HG02798 (cell line): ENCODE measurements at regions not wholly inside any gene's neighbourhood (a gene's known extent, or its start where the extent isn't known, plus 50 kb on each side); places are given as distances from the start of the nearest gene placed in this dataset.
"Not testable (repeated sequence)": the region's sequence is repeated elsewhere in the genome, so short reads cannot be mapped to it uniquely, and the experiment has no call there.

Source experiments
- ATAC-seq: cut with Tn5 transposase; IDR thresholded peaks from one replicate; pipeline ENCODE4 v1.9.1; 2021; ENCODE audit warnings: mild to moderate bottlenecking; ENCODE audit not compliant: unreplicated experiment, poor library complexity

DNA sequence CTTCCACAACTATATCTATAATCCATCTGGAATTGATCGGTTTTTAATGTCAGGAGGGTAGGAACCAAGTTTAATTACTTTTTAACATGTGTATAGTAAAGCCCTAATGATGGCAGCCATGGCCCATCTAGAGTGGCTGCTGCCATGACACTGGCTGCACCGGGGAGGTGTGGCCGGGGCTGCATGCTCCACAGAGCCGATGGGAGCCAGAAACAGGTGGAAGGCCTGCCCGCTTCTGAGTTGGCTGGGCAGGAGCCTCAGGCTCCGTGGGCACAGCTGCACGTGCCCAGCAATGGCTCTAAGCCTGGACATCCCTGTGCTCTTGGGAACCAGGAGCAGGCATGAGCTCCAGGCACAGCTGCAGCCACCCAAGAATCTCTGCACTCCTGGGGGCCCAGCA is 73.0 kb downstream of the GBP6 start:
- ATAC-seq: no peak

- not testable (repeated sequence) for ATAC-seq
These were observed 74.4 kb downstream of the GBP6 start for GRCh38 chr1:89438301-89438700.

GRCh38 chr1:89440911-89441310 is 77.1 kb downstream of the GBP6 start:
- ATAC-seq: no peak

DNA sequence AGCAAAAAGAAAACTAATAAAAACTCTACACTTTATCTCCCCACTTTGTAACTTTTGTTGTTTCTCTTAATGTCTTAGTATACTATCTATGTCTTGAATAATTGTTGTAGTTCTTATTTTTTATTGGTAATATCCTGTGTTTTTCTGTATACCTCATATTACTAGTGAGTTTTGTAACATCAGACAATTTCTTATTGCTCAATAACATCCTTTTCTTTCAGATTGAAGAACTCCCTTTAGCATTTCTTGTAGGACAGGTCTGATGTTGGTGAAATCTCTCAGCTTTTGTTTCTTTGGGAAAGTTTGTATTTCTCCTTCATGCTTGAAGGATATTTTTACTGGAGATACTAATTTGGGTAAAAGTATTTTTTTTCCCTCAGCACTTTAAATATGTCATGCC is 79.8 kb upstream of the LRRC8B start:
- ATAC-seq: no peak

GRCh38 chr1:89451011-89451410 is 73.6 kb upstream of the LRRC8B start:
- ATAC-seq: no peak

GRCh38 chr1:89453123-89453972 is 71.3 kb upstream of the LRRC8B start:
- ATAC-seq: no peak

DNA sequence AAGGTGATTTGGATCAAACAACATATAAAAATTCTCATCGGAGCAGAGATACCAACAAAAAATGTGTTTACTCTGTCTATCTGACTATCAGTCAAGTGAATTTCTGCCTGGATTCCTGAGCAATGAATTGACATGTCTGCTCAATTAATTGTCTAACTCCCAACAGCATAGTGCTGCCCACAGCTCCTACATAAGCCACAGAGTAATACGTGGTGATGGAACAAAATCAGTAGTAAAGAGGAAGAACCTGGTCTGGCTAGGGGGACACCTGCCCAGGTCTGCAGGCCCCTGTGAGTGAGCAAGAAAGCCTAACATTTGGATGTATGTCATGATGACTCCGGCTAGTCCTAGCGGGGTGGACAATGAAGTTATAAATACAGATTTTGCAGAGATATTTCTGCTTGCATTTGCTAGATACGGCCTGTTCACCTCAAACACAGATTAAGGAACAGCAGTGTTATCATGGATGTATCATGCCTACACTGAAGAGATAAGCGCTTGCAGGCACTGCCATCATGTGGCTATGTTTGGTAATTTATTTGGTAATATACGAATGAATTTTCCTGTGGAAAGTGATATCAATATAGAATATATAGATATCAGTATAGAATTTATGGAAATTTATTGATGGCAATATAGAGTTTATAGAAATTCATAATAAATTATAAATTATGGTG is 69.6 kb upstream of the LRRC8B start:
- no peak for ATAC-seq

DNA sequence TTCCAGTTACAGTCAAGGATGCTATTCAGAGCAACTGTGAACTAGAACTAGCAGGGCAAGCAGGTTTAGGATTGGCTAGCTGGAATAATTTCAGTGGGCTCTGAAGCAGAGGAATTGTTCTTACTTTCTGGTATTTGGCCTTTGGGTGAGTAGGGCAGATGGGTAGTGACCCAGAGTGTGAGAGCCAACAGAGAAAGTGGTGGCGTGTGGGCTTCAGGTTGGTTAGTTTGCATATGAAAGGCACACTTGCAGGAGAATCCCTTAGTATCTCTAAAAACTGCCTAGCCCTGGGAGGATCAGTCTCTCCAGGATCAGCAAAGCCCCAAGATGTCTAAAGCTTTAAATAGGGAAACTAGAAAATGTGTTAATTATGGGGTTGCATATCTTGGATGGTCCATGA is 67.6 kb upstream of the LRRC8B start:
- ATAC-seq: no peak

- no peak for ATAC-seq
These were observed 65.5 kb upstream of the LRRC8B start for GRCh38 chr1:89459081-89459480.

- no peak for ATAC-seq
These were observed 64.3 kb upstream of the LRRC8B start for GRCh38 chr1:89460325-89460724.

- ATAC-seq: no peak
These were observed 62.4 kb upstream of the LRRC8B start for GRCh38 chr1:89462250-89462649.

DNA sequence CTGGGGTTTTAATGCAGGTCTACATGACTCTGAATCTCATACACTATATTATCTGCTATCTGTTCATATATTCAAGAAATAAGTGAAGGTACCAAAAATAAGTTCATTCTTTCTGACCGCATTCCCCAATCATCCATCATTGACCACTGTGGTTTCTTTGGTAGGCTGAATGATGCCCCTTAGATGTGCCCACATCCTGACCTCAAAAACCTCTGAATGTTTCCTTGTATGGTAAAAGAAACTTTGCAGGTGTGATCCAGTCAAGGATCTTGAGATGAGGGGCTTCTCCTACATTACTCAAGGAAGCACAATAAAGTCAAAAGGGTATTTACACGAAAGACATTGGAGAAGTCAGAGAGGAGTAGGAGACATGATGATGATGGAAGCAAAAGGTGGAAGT is 60.6 kb upstream of the LRRC8B start:
- ATAC-seq: no peak

DNA sequence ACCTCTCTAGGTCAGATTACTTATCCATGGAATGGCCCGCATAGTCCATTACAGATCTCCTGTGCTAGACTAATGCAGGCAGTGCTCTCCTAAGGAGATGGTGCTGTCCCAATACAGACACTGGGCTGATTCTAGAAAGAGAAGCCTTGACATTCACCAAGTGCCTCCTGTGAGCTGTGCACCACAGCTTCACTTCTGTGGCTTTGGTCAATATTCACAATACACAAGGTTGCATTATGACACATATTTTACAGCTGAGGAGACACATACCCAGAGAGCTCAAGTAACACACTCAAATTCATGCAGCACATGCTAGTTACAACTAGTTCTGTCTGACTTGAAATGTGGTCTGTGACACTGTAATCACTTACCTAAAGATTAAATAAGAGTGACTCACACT is 59.4 kb upstream of the LRRC8B start:
- ATAC-seq: peak; percentile 35

DNA sequence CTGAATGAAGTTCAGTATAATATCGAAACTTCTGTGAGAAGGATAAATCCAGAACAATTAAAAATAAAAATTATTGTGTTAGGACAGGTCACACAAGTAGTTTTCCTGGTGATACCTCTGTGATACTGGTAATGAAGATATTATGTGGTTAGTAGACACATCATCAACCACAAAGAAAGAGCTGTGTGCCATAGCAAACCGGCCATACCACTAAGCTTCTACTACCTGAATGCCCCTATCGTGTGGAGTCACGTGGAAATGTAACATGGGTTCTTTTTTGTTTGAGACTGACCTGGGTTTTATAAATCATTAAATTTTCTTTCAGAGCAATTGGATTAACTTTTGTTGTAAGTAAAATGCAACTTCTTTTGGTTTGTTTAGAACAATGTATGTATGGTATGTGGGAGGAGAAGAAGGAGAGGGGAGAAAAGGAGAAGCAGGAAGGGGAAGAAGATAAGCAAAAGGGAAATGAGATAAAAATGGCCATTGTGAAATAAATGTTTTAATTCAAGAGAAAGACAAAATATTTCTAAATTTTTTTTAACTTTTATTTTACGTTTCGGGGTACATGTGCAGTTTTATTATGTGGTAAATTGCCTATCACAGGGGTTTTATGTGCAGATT is 58.2 kb upstream of the LRRC8B start:
- ATAC-seq: no peak

DNA sequence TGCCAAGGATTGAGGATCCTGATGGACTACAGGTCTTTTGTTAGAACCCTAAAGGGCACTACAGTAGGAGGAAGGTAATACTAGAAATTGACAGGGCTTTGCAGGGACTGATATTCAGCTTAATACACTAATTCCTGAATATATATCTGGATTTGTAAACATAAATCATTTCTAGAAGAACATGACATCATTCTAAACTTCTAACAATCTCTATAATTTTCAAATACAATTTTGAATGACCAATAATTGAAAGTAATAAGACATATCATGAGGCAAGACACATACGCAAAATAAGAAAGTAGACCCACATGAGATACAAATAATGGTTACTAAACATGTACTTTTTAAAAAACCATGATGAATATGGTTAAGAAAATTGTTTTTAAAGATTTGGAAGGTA is 52.4 kb upstream of the LRRC8B start:
- no peak for ATAC-seq

GRCh38 chr1:89472886-89473417 is 51.7 kb upstream of the LRRC8B start:
- ATAC-seq: no peak
